WERI-Rb-1 (cell line): ENCODE measurements at regions not wholly inside any gene's neighbourhood (a gene's known extent, or its start where the extent isn't known, plus 50 kb on each side); places are given as distances from the start of the nearest gene placed in this dataset.
"Not testable (repeated sequence)": the region's sequence is repeated elsewhere in the genome, so short reads cannot be mapped to it uniquely, and the experiment has no call there.

Experiments used
- DNase-seq: peaks from one replicate; pipeline ENCODE4 v3.0.0-alpha.2; 2020
- H3K27ac ChIP-seq: fragments of 250-450 bp; sonication (Bioruptor Pico); 2 replicates; pipeline ENCODE4 v1.5.1; 2020; ENCODE audit warnings: mild to moderate bottlenecking, moderate library complexity
- H3K27me3 ChIP-seq: fragments of 250-450 bp; sonication (Bioruptor Pico); 2 replicates; pipeline ENCODE4 v1.5.1; 2021; ENCODE audit warnings: mild to moderate bottlenecking, low read depth, moderate library complexity; ENCODE audit not compliant: insufficient read depth, severe bottlenecking
- H3K36me3 ChIP-seq: fragments of 250-450 bp; sonication (Bioruptor Pico); 2 replicates; pipeline ENCODE4 v1.5.1; 2020; ENCODE audit warnings: mild to moderate bottlenecking, moderate library complexity
- H3K4me3 ChIP-seq: 2 replicates; pipeline ENCODE4 v1.5.1; 2011; ENCODE audit warnings: low read depth, mild to moderate bottlenecking, control low read depth, low read length
- H3K9me3 ChIP-seq: fragments of 250-450 bp; sonication (Bioruptor Pico); 2 replicates; pipeline ENCODE4 v1.5.1; 2021; ENCODE audit warnings: mild to moderate bottlenecking, moderate library complexity; ENCODE audit not compliant: severe bottlenecking
- TF ChIP-seq, protein P1 (sequence below): IDR thresholded peaks from 2 replicates; pipeline ENCODE4 v1.5.1; 2011; ENCODE audit warnings: low read depth, mild to moderate bottlenecking, control low read depth, inconsistent platforms, low read length

DNA sequence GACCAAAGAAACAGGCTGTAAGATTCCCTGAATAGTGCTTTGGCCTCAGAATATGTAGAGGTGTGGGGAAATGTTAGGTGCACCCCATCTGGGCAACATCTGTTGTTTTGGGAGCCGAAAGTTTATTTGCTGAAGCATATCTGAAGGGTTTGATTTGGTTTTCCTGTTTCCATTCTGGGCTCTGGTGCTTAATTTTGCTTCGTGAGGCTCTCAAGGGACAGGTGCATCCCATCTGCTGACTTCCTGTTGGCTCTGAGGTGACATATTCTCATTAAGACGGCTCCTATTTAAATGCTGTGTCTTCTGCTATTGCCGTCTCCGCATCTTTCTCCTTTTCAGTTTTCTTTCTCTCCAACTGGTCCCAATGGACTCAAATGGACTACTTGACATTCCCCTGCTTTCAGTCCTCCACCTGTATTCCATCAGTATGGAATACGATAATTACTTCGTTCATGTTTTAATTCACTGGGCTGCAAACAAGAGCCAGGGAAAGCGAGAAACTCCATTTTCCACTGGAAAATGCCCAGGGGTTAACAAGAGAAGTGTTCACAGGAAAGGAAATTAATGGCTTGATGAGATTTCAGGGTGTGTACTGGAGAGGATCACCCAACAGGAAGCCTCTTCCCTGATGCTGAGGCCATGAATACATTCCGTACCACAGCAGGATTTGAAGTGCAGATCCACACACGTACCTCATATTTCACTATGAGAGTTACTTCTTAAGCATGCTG lies 104.0 kb downstream of the MTX3 start:
- DNase-seq, result no peak
- H3K36me3 ChIP-seq, result no peaks in the 10 kb centered on the region
- peaks cover 3% of the 10 kb centered on the region for H3K9me3 ChIP-seq
- TF ChIP-seq, protein P1, sequence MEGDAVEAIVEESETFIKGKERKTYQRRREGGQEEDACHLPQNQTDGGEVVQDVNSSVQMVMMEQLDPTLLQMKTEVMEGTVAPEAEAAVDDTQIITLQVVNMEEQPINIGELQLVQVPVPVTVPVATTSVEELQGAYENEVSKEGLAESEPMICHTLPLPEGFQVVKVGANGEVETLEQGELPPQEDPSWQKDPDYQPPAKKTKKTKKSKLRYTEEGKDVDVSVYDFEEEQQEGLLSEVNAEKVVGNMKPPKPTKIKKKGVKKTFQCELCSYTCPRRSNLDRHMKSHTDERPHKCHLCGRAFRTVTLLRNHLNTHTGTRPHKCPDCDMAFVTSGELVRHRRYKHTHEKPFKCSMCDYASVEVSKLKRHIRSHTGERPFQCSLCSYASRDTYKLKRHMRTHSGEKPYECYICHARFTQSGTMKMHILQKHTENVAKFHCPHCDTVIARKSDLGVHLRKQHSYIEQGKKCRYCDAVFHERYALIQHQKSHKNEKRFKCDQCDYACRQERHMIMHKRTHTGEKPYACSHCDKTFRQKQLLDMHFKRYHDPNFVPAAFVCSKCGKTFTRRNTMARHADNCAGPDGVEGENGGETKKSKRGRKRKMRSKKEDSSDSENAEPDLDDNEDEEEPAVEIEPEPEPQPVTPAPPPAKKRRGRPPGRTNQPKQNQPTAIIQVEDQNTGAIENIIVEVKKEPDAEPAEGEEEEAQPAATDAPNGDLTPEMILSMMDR, result no peak
- no peak overlapping the region for H3K27ac ChIP-seq
- no peak overlapping the region for H3K4me3 ChIP-seq
- H3K27me3 ChIP-seq, result no peaks in the 10 kb centered on the region

DNA sequence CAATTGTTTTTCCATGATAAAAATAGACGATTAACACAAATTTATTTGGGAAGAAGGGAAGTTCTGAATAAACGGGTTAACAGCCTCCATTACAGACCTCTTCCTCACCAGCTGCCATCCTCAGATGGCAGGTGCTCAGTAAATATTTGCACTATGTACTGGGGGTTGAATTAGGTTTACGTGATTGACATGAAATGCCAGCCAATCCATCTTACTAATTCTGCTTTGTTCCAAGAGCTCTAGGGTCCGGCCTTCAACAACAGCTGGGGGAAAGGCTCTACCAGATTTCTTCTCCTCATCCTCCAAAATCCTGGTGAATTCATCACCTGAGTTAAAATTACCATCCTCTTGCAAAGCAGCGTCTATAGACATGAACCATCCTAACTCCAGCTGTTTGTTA lies 104.6 kb downstream of the MTX3 start:
- DNase-seq, result no peak
- H3K36me3 ChIP-seq, result no peaks in the 10 kb centered on the region
- H3K4me3 ChIP-seq, result no peak overlapping the region
- peaks cover 3% of the 10 kb centered on the region for H3K9me3 ChIP-seq
- no peak overlapping the region for H3K27ac ChIP-seq
- TF ChIP-seq, protein P1, result no peak
- no peaks in the 10 kb centered on the region for H3K27me3 ChIP-seq

GRCh38 chr5:79879880-79880279 lies 111.2 kb downstream of the MTX3 start:
- DNase-seq, H3K4me3 ChIP-seq, H3K9me3 ChIP-seq, H3K27me3 ChIP-seq, H3K27ac ChIP-seq, H3K36me3 ChIP-seq: not testable (repeated sequence)

- Histone ChIP-seq H3K27ac (no peak overlapping the region), H3K27me3 (no peaks in the 10 kb centered on the region), H3K36me3 (no peaks in the 10 kb centered on the region), H3K9me3 (no peaks in the 10 kb centered on the region), H3K4me3 (no peak overlapping the region)
- peak; percentile 56 for DNase-seq
- TF ChIP-seq, protein P1, result peak; percentile 66
Measured at GRCh38 chr5:79878721-79879336, 112.2 kb downstream of the MTX3 start.

DNA sequence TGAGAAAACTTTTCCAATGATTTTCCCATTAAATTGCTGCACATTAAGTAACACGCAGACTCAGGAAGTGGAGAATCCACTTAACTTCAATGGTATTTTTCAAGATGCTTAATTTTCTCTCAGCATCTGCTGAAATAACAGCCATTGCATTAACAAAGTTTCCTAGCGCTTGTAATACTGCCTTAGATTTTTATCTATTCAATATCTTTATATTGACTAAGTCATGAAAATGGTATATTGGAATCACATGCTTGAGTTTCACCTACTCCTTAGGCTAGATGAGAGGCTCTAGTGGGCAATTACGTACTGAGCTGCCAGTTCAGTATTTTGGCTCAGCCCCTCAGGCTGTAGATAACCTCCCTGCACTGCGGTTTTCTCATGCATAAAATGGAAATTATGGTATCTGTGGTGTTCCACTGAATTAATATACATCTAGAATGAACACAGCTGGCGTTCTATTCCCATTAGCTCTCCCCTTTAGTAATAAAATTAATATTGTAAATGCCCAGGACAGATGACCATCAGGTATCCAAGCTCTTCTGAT lies 112.9 kb downstream of the MTX3 start:
- Histone ChIP-seq H3K9me3 (no peaks in the 10 kb centered on the region), H3K36me3 (no peaks in the 10 kb centered on the region), H3K27me3 (no peaks in the 10 kb centered on the region), H3K4me3 (no peak overlapping the region), H3K27ac (no peak overlapping the region)
- TF ChIP-seq, protein P1, result no peak
- DNase-seq, result no peak

DNA sequence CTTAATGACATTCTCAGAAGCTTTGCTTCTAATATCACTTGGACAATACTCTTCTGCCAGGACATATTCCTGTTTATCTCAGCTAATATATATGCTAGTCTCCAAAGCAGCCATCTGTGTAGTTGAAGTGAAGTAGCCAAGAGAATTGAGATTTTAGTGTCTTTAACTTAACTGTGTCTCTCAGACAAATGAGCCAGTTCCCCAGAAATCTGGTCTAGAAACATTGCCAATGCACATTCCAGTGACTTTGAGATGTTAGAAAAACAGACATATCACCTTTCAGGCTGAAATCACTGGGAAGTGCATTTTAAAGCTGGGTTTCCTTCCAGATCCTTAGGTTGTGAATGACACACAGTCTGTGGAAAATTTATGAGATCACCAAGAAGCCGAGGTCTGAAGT lies 114.6 kb downstream of the MTX3 start:
- TF ChIP-seq, protein P1, result no peak
- no peak for DNase-seq
- H3K27me3 ChIP-seq, result no peaks in the 10 kb centered on the region
- H3K27ac ChIP-seq, result no peak overlapping the region
- no peak overlapping the region for H3K4me3 ChIP-seq
- no peaks in the 10 kb centered on the region for H3K9me3 ChIP-seq
- H3K36me3 ChIP-seq, result no peaks in the 10 kb centered on the region
